ENCODE measurements at regions not wholly inside any gene's neighbourhood (a gene's known extent, or its start where the extent isn't known, plus 50 kb on each side); places are given as distances from the start of the nearest gene placed in this dataset.

DNA sequence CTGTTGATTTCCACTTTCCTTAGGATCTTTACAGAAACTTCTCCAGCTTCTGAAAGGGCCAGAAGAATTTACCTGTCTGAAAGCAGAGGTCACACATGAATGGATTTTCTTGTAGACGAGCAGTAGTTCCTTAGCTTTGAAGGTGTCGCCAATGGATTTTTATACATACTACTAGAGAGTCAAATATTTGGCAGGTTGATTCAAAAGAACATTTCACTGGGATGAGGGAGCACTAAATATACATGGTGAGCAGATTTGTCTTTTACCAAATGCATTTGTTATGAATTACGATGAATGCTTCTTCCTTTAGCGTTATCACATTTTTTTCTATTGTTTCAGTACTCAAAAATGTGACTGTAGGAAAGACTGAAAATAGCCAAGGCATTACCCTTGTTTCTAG lies 162.3 kb downstream of the PAX1 start:
- no peaks in the 10 kb centered on the region for H3K9me3 ChIP-seq
- TF ChIP-seq, protein P1, sequence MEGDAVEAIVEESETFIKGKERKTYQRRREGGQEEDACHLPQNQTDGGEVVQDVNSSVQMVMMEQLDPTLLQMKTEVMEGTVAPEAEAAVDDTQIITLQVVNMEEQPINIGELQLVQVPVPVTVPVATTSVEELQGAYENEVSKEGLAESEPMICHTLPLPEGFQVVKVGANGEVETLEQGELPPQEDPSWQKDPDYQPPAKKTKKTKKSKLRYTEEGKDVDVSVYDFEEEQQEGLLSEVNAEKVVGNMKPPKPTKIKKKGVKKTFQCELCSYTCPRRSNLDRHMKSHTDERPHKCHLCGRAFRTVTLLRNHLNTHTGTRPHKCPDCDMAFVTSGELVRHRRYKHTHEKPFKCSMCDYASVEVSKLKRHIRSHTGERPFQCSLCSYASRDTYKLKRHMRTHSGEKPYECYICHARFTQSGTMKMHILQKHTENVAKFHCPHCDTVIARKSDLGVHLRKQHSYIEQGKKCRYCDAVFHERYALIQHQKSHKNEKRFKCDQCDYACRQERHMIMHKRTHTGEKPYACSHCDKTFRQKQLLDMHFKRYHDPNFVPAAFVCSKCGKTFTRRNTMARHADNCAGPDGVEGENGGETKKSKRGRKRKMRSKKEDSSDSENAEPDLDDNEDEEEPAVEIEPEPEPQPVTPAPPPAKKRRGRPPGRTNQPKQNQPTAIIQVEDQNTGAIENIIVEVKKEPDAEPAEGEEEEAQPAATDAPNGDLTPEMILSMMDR (IDR thresholded peaks at IDR 0.05), result no peak
- intact Hi-C loops (cut with DNase I), result no loop called here

GRCh38 chr20:21867353-21867752 lies 161.9 kb downstream of the PAX1 start:
- no peak for DNase-seq (ENCODE audit: extremely low spot score in 2 of 2)
- Histone ChIP-seq H3K4me1 (no peaks in the 10 kb centered on the region), H3K9me3 (no peaks in the 10 kb centered on the region), H3K36me3 (no peaks in the 10 kb centered on the region), H3K27ac (no peak overlapping the region), H3K4me3 (no peak overlapping the region), H3K27me3 (no peaks in the 10 kb centered on the region)
- intact Hi-C loops (cut with DNase I), result no loop called here
- TF ChIP-seq, protein P1 (IDR thresholded peaks at IDR 0.05), result no peak
- no peak for TF ChIP-seq POLR2AphosphoS5 (IDR thresholded peaks at IDR 0.05; ENCODE audit: insufficient read depth in 1 of 2, low read depth in 1 of 2)
- TF ChIP-seq POLR2A (IDR thresholded peaks at IDR 0.05), result no peak

More for the DNA sequence above, 162.3 kb downstream of the PAX1 start:
- H3K36me3 ChIP-seq, result no peaks in the 10 kb centered on the region
- H3K27me3 ChIP-seq, result no peaks in the 10 kb centered on the region
- no peak overlapping the region for H3K4me3 ChIP-seq
- DNase-seq (ENCODE audit: extremely low spot score in 2 of 2), result no peak
- no peaks in the 10 kb centered on the region for H3K4me1 ChIP-seq
- no peak overlapping the region for H3K27ac ChIP-seq

DNA sequence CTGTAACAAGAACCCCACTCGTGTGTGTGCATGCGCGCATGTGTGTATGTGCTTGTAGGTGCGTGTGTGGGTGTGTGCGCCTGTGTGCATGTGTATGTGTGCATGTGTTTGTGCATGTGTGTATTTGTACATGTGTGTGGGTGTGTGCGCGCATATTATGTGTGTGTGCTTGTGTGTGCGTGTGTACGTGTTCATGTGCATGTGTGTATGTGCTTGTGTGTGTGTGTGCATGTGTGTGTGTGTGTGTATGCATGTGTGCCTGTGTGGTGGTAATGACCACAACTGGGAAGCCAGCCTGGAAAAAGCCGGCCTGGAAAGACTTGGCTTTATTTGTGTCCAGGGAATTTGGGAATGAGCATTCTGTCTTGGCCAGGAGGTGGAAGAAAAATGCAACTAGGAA lies 157.5 kb downstream of the PAX1 start:
- no peaks in the 10 kb centered on the region for H3K36me3 ChIP-seq
- H3K27ac ChIP-seq, result no peak overlapping the region
- H3K9me3 ChIP-seq, result no peaks in the 10 kb centered on the region
- H3K4me3 ChIP-seq, result no peak overlapping the region
- no peak for DNase-seq (ENCODE audit: extremely low spot score in 2 of 2)
- no peaks in the 10 kb centered on the region for H3K4me1 ChIP-seq
- TF ChIP-seq POLR2A (IDR thresholded peaks at IDR 0.05) (no peak), POLR2AphosphoS5 (IDR thresholded peaks at IDR 0.05; ENCODE audit: insufficient read depth in 1 of 2, low read depth in 1 of 2) (no peak)
- TF ChIP-seq, protein P1 (IDR thresholded peaks at IDR 0.05), result no peak
- H3K27me3 ChIP-seq, result no peaks in the 10 kb centered on the region
- intact Hi-C loops (cut with DNase I), result no loop called here

- DNase-seq (ENCODE audit: extremely low spot score in 2 of 2), result no peak
- H3K27ac ChIP-seq, result no peak overlapping the region
- H3K4me3 ChIP-seq, result no peak overlapping the region
- H3K27me3 ChIP-seq, result no peaks in the 10 kb centered on the region
- H3K4me1 ChIP-seq, result no peaks in the 10 kb centered on the region
- intact Hi-C loops (cut with DNase I), result no loop called here
- H3K9me3 ChIP-seq, result no peaks in the 10 kb centered on the region
- H3K36me3 ChIP-seq, result no peaks in the 10 kb centered on the region
- TF ChIP-seq, protein P1 (IDR thresholded peaks at IDR 0.05), result no peak
- TF ChIP-seq POLR2A (IDR thresholded peaks at IDR 0.05), result no peak
- no peak for TF ChIP-seq POLR2AphosphoS5 (IDR thresholded peaks at IDR 0.05; ENCODE audit: insufficient read depth in 1 of 2, low read depth in 1 of 2)
Observed at GRCh38 chr20:21862259-21862946, 156.9 kb downstream of the PAX1 start.

DNA sequence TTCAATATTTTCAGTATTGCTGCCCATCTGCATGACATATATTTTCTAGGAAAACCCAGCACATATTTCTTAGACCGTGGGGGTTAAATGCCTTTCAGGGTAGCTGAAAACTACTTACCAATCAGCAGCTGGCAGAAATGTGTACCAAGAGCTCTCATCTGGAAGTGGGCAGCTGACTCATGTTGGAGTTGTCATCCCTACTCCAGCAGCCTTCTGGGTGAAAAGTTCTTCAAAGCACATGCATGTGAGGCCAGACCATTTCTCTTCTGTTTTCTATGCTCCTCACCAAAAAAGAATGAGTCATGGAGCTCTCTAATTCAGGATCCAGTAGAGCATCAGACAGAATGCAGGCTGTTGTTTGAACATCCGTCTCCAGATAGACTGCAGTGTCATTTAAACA lies 135.5 kb downstream of the PAX1 start:
- Histone ChIP-seq H3K4me3 (no peak overlapping the region), H3K27ac (no peak overlapping the region), H3K9me3 (no peaks in the 10 kb centered on the region), H3K36me3 (no peaks in the 10 kb centered on the region), H3K27me3 (no peaks in the 10 kb centered on the region), H3K4me1 (no peaks in the 10 kb centered on the region)
- DNase-seq (ENCODE audit: extremely low spot score in 2 of 2), result no peak
- no peak for TF ChIP-seq POLR2AphosphoS5 (IDR thresholded peaks at IDR 0.05; ENCODE audit: insufficient read depth in 1 of 2, low read depth in 1 of 2)
- intact Hi-C loops (cut with DNase I), result no loop called here

Data from vagina (tissue), 2 donors.